ENCODE measurements at regions not wholly inside any gene's neighbourhood (a gene's known extent, or its start where the extent isn't known, plus 50 kb on each side); places are given as distances from the start of the nearest gene placed in this dataset.

DNA sequence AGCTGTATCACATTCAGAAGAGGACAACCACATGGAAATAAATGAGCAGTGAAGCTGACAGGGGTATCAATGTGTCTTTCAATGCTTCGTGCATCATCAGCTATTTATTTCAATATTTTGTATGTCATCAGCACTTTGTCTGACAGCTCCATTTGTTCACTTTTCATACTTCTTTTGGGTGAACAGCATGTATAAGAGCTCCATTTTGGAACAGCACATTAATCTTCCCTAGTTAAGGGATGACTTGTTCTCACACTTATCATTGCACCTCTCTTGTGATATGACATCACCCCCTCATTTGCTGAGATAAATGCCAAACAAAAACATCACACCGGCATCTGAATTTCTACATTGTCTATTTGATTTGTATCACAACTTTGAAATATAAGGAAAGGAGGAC, 190.6 kb upstream of the SAMSN1 start:
- H4K8ac ChIP-seq (replicated peaks; ENCODE audit: insufficient read length, low read depth, low read length): no peak overlapping the region
- H3K14ac ChIP-seq (ENCODE audit: insufficient read depth, low read length): no peak overlapping the region
- no peak overlapping the region for H3K27ac ChIP-seq (ENCODE audit: insufficient read length, low read depth, low read length)
- TF ChIP-seq, protein P1, sequence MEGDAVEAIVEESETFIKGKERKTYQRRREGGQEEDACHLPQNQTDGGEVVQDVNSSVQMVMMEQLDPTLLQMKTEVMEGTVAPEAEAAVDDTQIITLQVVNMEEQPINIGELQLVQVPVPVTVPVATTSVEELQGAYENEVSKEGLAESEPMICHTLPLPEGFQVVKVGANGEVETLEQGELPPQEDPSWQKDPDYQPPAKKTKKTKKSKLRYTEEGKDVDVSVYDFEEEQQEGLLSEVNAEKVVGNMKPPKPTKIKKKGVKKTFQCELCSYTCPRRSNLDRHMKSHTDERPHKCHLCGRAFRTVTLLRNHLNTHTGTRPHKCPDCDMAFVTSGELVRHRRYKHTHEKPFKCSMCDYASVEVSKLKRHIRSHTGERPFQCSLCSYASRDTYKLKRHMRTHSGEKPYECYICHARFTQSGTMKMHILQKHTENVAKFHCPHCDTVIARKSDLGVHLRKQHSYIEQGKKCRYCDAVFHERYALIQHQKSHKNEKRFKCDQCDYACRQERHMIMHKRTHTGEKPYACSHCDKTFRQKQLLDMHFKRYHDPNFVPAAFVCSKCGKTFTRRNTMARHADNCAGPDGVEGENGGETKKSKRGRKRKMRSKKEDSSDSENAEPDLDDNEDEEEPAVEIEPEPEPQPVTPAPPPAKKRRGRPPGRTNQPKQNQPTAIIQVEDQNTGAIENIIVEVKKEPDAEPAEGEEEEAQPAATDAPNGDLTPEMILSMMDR (conservative IDR thresholded peaks at IDR 0.05): no peak
- H3K4me2 ChIP-seq (ENCODE audit: insufficient read depth, insufficient read length, low read length): no peak overlapping the region
- no peak overlapping the region for H2AFZ ChIP-seq (ENCODE audit: low read length)
- no peak overlapping the region for H3T11ph ChIP-seq (ENCODE audit: low read length)
- no peaks in the 10 kb centered on the region for H3K27me3 ChIP-seq (ENCODE audit: insufficient read depth, low read length)
- no peaks in the 10 kb centered on the region for H3K27me3 Mint-ChIP-seq (ENCODE audit: low read depth)
- no peaks in the 10 kb centered on the region for H3K79me1 ChIP-seq (ENCODE audit: insufficient read depth, low read depth, low read length, poor library complexity, severe bottlenecking)
- H3K9me3 Mint-ChIP-seq: peaks cover 0 to 5% of the 10 kb centered on the region in 2 experiments; a peak in 2 of 5 replicates
- no peak overlapping the region for H3K18ac ChIP-seq (ENCODE audit: insufficient read length, low read depth, low read length)
- no peaks in the 10 kb centered on the region for H3K23me2 ChIP-seq (ENCODE audit: insufficient read length, low read depth, low read length, poor library complexity, severe bottlenecking)
- H3K9me3 ChIP-seq (ENCODE audit: control insufficient read depth, low read depth, low read length): no peaks in the 10 kb centered on the region
- no CpG with 5 or more reads among the region's 2 CpGs for WGBS (ENCODE audit: extremely low coverage, insufficient read length, low lambda C conversion rate)
- no peak overlapping the region for H3K27ac Mint-ChIP-seq
- no peak overlapping the region for H3K56ac ChIP-seq (ENCODE audit: insufficient read length, low read depth, low read length)
- H2BK12ac ChIP-seq (ENCODE audit: insufficient read length, low read depth, low read length): no peak overlapping the region
- H4K20me1 ChIP-seq (ENCODE audit: control insufficient read depth, insufficient read depth, insufficient read length): no peaks in the 10 kb centered on the region
- H3K4me3 Mint-ChIP-seq: no peak overlapping the region
- H2AK5ac ChIP-seq (ENCODE audit: insufficient read length, low read length): no peak overlapping the region
- H2BK5ac ChIP-seq (ENCODE audit: insufficient read length, low read length): no peak overlapping the region
- H4K91ac ChIP-seq (ENCODE audit: insufficient read length, low read depth, low read length): no peak overlapping the region
- H3K4ac ChIP-seq (ENCODE audit: low read depth, low read length): no peak overlapping the region
- H3K4me1 ChIP-seq (ENCODE audit: insufficient read depth, low read length): no peaks in the 10 kb centered on the region
- H2BK20ac ChIP-seq (ENCODE audit: low read depth, low read length, poor library complexity, severe bottlenecking): no peak overlapping the region
- H3K4me1 Mint-ChIP-seq: peaks cover 7 to 11% of the 10 kb centered on the region in 2 experiments
- H3K36me3 Mint-ChIP-seq (ENCODE audit: insufficient read depth in 1 of 3, low read depth in 3 of 3): no peaks in the 10 kb centered on the region; a peak in 1 of 7 replicates
- H2BK120ac ChIP-seq (ENCODE audit: low read depth, low read length, poor library complexity, severe bottlenecking): no peak overlapping the region
- DNase-seq: no peak
- no peaks in the 10 kb centered on the region for H3K79me2 ChIP-seq (ENCODE audit: insufficient read depth, low read length)
- H3K9ac ChIP-seq (ENCODE audit: extremely low read depth, insufficient read length, low read length): no peak overlapping the region
- H3K23ac ChIP-seq (ENCODE audit: insufficient read length, low read depth, low read length): no peak overlapping the region
- no peak overlapping the region for H2BK15ac ChIP-seq (ENCODE audit: low read depth, low read length)
- H4K5ac ChIP-seq (ENCODE audit: insufficient read length, low read depth, low read length): no peak overlapping the region

All from H9 (cell line).